IPS-NIHi11 (cell line): ENCODE measurements at regions not wholly inside any gene's neighbourhood (a gene's known extent, or its start where the extent isn't known, plus 50 kb on each side); places are given as distances from the start of the nearest gene placed in this dataset.

ENCODE experiments used
- DNase-seq: peaks from one replicate; pipeline ENCODE4 v3.0.0; 2012; ENCODE audit warnings: mixed read lengths, low spot score

GRCh38 chr6:14903176-14904038 is 342.5 kb upstream of the JARID2 start:
- DNase-seq, result no peak

- DNase-seq, result no peak
Observed at GRCh38 chr6:14905201-14905600, 340.7 kb upstream of the JARID2 start.

GRCh38 chr6:14906621-14907020 is 339.2 kb upstream of the JARID2 start:
- no peak for DNase-seq

GRCh38 chr6:14910692-14911547 is 334.9 kb upstream of the JARID2 start:
- DNase-seq, result no peak

- DNase-seq, result no peak
Observed at GRCh38 chr6:14912226-14912625, 333.6 kb upstream of the JARID2 start.

GRCh38 chr6:14912706-14913105 is 333.2 kb upstream of the JARID2 start:
- DNase-seq, result no peak

- DNase-seq, result no peak
Observed at GRCh38 chr6:14913931-14914330, 331.9 kb upstream of the JARID2 start.

GRCh38 chr6:14915888-14916832 is 329.7 kb upstream of the JARID2 start:
- no peak for DNase-seq

- no peak for DNase-seq
Observed at GRCh38 chr6:14917109-14917910, 328.6 kb upstream of the JARID2 start.

GRCh38 chr6:14918200-14918907 is 327.5 kb upstream of the JARID2 start:
- DNase-seq, result no peak

GRCh38 chr6:14919038-14919670 is 326.7 kb upstream of the JARID2 start:
- no peak for DNase-seq

GRCh38 chr6:14920276-14920675 is 325.6 kb upstream of the JARID2 start:
- DNase-seq, result no peak

GRCh38 chr6:14921170-14921569 is 324.7 kb upstream of the JARID2 start:
- DNase-seq, result no peak

GRCh38 chr6:14921878-14922671 is 323.8 kb upstream of the JARID2 start:
- no peak for DNase-seq

GRCh38 chr6:14922706-14923460 is 323.0 kb upstream of the JARID2 start:
- no peak for DNase-seq

GRCh38 chr6:14924126-14925024 is 321.5 kb upstream of the JARID2 start:
- DNase-seq, result peak; percentile 64

- DNase-seq, result no peak
Observed at GRCh38 chr6:14925025-14925698, 320.7 kb upstream of the JARID2 start.
